Activated CD4-positive, alpha-beta T cell treated with anti-CD3 and anti-CD28 coated beads, Interleukin-2, amount 50 U/mL, for 48 hours (primary cell): ENCODE measurements at regions not wholly inside any gene's neighbourhood (a gene's known extent, or its start where the extent isn't known, plus 50 kb on each side); places are given as distances from the start of the nearest gene placed in this dataset.
"Not testable (repeated sequence)": the region's sequence is repeated elsewhere in the genome, so short reads cannot be mapped to it uniquely, and the experiment has no call there.

Experiments
- DNase-seq, 2 experiments: peaks; one replicate each; pipeline ENCODE4 v3.0.0-alpha.2; 2020

- no peak for DNase-seq
Measured at GRCh38 chr13:103883164-103883563, 816.9 kb upstream of the SLC10A2 start.

- DNase-seq: not testable (repeated sequence)
Measured at GRCh38 chr13:103880146-103880545, 813.9 kb upstream of the SLC10A2 start.

- DNase-seq: no peak
Measured at GRCh38 chr13:103878891-103879605, 812.8 kb upstream of the SLC10A2 start.

GRCh38 chr13:103876571-103876970 lies 810.4 kb upstream of the SLC10A2 start:
- no peak for DNase-seq

- DNase-seq: no peak
Measured at GRCh38 chr13:103873725-103874124, 807.5 kb upstream of the SLC10A2 start.

- DNase-seq: no peak
Measured at GRCh38 chr13:103866048-103866447, 799.8 kb upstream of the SLC10A2 start.

GRCh38 chr13:103862525-103862924 lies 796.3 kb upstream of the SLC10A2 start:
- DNase-seq: no peak

GRCh38 chr13:103859952-103860351 lies 793.7 kb upstream of the SLC10A2 start:
- no peak for DNase-seq

- no peak for DNase-seq
Measured at GRCh38 chr13:103852036-103852435, 785.8 kb upstream of the SLC10A2 start.

- no peak for DNase-seq
Measured at GRCh38 chr13:103844471-103844870, 778.3 kb upstream of the SLC10A2 start.

- no peak for DNase-seq
Measured at GRCh38 chr13:103839460-103839859, 773.2 kb upstream of the SLC10A2 start.

GRCh38 chr13:103835052-103835451 lies 768.8 kb upstream of the SLC10A2 start:
- DNase-seq: no peak

- no peak for DNase-seq
Measured at GRCh38 chr13:103833294-103833852, 767.2 kb upstream of the SLC10A2 start.

GRCh38 chr13:103815619-103816018 lies 749.4 kb upstream of the SLC10A2 start:
- no peak for DNase-seq

- no peak for DNase-seq
Measured at GRCh38 chr13:103812971-103813370, 746.8 kb upstream of the SLC10A2 start.

GRCh38 chr13:103812558-103812957 lies 746.3 kb upstream of the SLC10A2 start:
- no peak for DNase-seq

GRCh38 chr13:103810026-103810425 lies 743.8 kb upstream of the SLC10A2 start:
- DNase-seq: no peak

GRCh38 chr13:103805771-103806170 lies 739.6 kb upstream of the SLC10A2 start:
- no peak for DNase-seq

- DNase-seq: no peak
Measured at GRCh38 chr13:103803349-103803748, 737.1 kb upstream of the SLC10A2 start.

- no peak for DNase-seq
Measured at GRCh38 chr13:103799028-103799427, 732.8 kb upstream of the SLC10A2 start.

- no peak for DNase-seq
Measured at GRCh38 chr13:103795892-103796478, 729.8 kb upstream of the SLC10A2 start.

- DNase-seq: no peak
Measured at GRCh38 chr13:103794526-103794925, 728.3 kb upstream of the SLC10A2 start.

GRCh38 chr13:103788061-103788652 lies 721.9 kb upstream of the SLC10A2 start:
- DNase-seq: no peak

GRCh38 chr13:103772576-103772975 lies 706.4 kb upstream of the SLC10A2 start:
- DNase-seq: no peak
